ENCODE measurements at regions not wholly inside any gene's neighbourhood (a gene's known extent, or its start where the extent isn't known, plus 50 kb on each side); places are given as distances from the start of the nearest gene placed in this dataset.
"Not testable (repeated sequence)": the region's sequence is repeated elsewhere in the genome, so short reads cannot be mapped to it uniquely, and the experiment has no call there.

DNA sequence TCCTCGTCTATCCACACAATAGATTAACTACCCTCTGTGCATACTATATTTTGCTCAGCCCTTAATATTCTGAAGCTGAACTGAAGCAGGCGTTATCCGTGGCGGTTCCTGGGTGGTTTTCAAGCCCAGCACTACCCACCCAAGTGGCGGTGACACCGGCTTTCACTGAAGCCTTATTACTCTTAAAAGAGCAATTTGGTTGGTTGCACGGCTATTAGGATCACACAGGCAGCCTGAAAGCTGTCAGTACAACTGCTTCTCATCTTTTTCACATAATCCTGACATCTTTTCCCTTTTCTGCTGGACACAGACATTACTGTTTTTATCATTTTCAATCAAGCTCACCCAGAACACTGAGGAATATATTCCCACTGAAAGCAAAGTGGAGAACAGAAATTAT, 525.3 kb upstream of the ZNF717 start:
- ChIA-PET POLR2A (no interaction called here), CTCF (no interaction called here)
- TF ChIP-seq, protein P1, sequence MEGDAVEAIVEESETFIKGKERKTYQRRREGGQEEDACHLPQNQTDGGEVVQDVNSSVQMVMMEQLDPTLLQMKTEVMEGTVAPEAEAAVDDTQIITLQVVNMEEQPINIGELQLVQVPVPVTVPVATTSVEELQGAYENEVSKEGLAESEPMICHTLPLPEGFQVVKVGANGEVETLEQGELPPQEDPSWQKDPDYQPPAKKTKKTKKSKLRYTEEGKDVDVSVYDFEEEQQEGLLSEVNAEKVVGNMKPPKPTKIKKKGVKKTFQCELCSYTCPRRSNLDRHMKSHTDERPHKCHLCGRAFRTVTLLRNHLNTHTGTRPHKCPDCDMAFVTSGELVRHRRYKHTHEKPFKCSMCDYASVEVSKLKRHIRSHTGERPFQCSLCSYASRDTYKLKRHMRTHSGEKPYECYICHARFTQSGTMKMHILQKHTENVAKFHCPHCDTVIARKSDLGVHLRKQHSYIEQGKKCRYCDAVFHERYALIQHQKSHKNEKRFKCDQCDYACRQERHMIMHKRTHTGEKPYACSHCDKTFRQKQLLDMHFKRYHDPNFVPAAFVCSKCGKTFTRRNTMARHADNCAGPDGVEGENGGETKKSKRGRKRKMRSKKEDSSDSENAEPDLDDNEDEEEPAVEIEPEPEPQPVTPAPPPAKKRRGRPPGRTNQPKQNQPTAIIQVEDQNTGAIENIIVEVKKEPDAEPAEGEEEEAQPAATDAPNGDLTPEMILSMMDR (IDR thresholded peaks at IDR 0.05; ENCODE audit: insufficient read depth, low read length, missing control alignments), result no peak
- DNase-seq (ENCODE audit: low read depth, low spot score), result no peak
- no peak overlapping the region for H3K4me3 ChIP-seq (ENCODE audit: low read depth, low read length)

DNA sequence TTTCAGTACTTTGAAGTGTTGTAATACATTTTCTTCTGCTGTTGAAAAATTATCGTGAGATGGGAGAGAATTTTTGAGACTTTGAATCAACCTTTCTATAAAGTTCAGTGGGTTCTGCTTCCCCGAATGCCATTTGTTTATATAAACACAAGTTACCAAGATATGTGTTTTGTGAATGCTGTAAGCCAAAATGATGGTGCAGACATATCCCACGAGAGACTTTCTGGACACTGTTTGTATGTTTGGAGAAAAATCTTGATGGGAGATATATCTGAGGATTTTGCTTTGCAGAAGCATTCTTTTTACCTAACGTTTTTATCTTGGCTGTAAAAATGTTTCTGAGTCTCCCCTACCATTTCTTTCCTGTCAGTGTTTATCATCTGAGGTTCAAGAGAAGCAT, 526.6 kb upstream of the ZNF717 start:
- DNase-seq (ENCODE audit: low read depth, low spot score), result no peak
- CTCF ChIA-PET, result no interaction called here
- H3K4me3 ChIP-seq (ENCODE audit: low read depth, low read length), result no peak overlapping the region
- POLR2A ChIA-PET, result no interaction called here
- TF ChIP-seq, protein P1 (IDR thresholded peaks at IDR 0.05; ENCODE audit: insufficient read depth, low read length, missing control alignments), result no peak

DNA sequence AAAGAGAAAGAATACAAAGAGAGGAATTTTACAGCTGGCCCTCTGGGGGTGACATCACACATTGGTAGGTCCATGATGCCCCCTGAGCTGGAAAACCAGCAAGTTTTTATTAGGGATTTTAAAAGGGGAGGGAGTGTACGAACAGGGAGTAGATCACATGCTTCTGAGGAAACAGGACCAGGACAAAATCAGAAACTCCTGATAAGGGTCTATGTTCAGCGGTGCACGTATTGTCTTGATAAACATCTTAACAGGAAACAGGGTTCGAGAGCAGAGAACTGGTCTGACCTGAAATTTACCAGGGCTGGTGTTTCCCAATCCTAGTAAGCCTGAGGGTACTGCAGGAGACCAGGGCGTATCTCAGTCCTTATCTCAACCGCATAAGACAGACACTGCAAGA, 530.6 kb upstream of the ZNF717 start:
- CTCF ChIA-PET, POLR2A ChIA-PET: not testable (repeated sequence)

DNA sequence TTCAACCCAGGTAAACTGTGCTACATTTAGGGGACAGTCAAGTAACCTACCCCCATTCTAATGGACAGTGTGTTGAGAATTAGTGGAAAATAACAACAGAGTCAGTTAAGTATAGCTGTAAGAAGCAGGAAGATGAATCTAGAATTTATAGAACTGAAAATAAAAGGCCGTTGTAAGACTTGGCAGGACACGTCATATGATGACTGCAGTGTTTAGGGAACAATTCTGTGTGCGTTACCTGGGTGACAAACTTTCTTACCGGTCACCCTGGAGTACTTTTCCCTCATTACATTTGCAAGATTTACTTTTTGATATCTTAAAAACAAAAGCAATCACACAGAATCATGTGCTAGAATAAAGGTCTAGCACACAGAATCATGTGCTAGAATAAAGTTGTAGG, 536.3 kb upstream of the ZNF717 start:
- CTCF ChIA-PET, result no interaction called here
- POLR2A ChIA-PET, result no interaction called here
- TF ChIP-seq, protein P1 (IDR thresholded peaks at IDR 0.05; ENCODE audit: insufficient read depth, low read length, missing control alignments), result no peak
- H3K4me3 ChIP-seq (ENCODE audit: low read depth, low read length), result no peak overlapping the region
- DNase-seq (ENCODE audit: low read depth, low spot score), result no peak

More for the DNA sequence above, 530.6 kb upstream of the ZNF717 start:
- not testable (repeated sequence) for H3K4me3 ChIP-seq (ENCODE audit: low read depth, low read length); DNase-seq (ENCODE audit: low read depth, low spot score)

DNA sequence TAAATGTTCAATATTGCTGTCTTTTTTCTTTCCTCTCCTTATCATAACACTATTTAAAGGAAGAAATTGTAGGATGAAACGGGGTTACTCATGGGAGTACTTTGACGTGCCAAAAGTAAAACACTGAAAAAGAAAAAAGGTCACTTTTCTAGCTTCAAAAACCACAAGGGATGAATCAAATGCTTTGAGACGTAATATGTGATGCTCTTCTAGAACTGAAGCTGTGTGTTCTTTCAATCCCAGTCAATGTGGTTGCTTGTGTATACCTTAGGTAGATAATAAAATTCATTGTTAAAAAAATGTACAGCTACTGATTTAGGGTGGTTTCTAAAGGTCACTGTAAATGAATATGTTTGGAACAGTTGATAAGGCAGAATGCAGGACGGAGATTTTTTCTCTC, 538.8 kb upstream of the ZNF717 start:
- ChIA-PET POLR2A (no interaction called here), CTCF (interaction anchor here (1.2 kb wide), 1 partner anchor 9 kb away, joined by 3 read pairs; no protein-coding TSS in a partner anchor)
- H3K4me3 ChIP-seq (ENCODE audit: low read depth, low read length), result no peak overlapping the region
- TF ChIP-seq, protein P1 (IDR thresholded peaks at IDR 0.05; ENCODE audit: insufficient read depth, low read length, missing control alignments), result no peak
- DNase-seq (ENCODE audit: low read depth, low spot score), result no peak

DNA sequence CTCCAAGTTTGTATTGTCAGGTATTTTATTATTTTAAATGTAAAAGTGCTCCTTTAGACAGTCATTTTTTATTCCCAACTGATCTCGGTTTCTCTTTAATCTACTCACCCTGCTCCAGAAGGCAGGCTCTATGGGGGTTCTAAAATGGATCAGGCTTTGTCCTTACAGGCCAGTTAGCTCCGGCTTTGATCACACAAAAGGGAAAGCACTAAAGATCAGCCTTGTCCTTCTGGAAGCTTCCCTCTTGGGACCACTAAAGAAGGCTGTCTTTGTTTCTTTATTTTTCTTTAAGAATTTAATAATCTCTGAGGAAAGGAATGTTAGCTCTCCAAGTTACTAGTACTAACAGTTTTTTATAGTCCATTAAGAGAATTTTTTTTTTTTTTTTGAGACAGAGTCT, 560.5 kb upstream of the ZNF717 start:
- ChIA-PET CTCF (no interaction called here), POLR2A (no interaction called here)
- no peak for DNase-seq (ENCODE audit: low read depth, low spot score)
- TF ChIP-seq, protein P1 (IDR thresholded peaks at IDR 0.05; ENCODE audit: insufficient read depth, low read length, missing control alignments), result no peak
- H3K4me3 ChIP-seq (ENCODE audit: low read depth, low read length), result no peak overlapping the region

DNA sequence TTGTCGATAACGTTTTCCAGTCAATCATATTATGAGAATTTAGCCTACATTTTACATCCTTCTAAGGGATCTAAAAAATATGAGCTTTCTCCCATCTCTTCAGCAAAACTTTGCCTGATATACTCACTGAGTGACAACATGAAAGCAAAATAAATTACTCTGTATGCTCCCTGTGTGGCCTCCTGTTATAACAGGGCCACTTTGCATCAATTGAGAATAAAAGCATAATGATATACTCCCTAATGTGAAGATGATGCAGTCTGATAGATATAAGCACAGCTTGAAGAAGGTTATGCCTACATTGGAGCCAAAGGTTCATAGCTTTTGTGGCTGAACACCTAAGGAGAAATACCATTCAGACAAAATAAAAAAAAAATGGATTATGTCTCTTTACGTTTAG, 561.3 kb upstream of the ZNF717 start:
- ChIA-PET POLR2A (no interaction called here), CTCF (no interaction called here)
- TF ChIP-seq, protein P1 (IDR thresholded peaks at IDR 0.05; ENCODE audit: insufficient read depth, low read length, missing control alignments), result no peak

More for the DNA sequence above, 561.3 kb upstream of the ZNF717 start:
- no peak for DNase-seq (ENCODE audit: low read depth, low spot score)
- no peak overlapping the region for H3K4me3 ChIP-seq (ENCODE audit: low read depth, low read length)

All from AG04449 (cell line).